Right lobe of liver (tissue), 6 donors: ENCODE measurements at regions not wholly inside any gene's neighbourhood (a gene's known extent, or its start where the extent isn't known, plus 50 kb on each side); places are given as distances from the start of the nearest gene placed in this dataset.

Experiments used
- ATAC-seq, 4 donors: fragments of 200-7000 bp; cut with Tn5 transposase; one replicate each; pipeline ENCODE4 v1.9.1; 2020; ENCODE audit warnings: mild to moderate bottlenecking in 4 of 4, moderate library complexity in 4 of 4
- DNase-seq, 3 donors: peaks; one replicate each; pipeline ENCODE4 v3.0.0-alpha.2; 2020
- H3K27ac ChIP-seq, 3 donors: fragments of 200-600 bp; one replicate each; pipeline ENCODE4 v1.8.0; 2022
- H3K27me3 ChIP-seq, 2 donors: fragments of 200-600 bp; one replicate each; pipeline ENCODE4 v1.8.0; 2022
- H3K36me3 ChIP-seq, 4 donors: fragments of 200-600 bp; sonication (generic) in 1 of 4; one replicate each; pipeline versions ENCODE4 v1.5.1 to v1.8.0; 2017 to 2022; ENCODE audit warnings: control low read depth in 1 of 4
- H3K4me1 ChIP-seq, 4 donors: fragments of 200-600 bp; sonication (generic) in 1 of 4; one replicate each; pipeline versions ENCODE4 v1.5.1 to v1.8.0; 2017 to 2022; ENCODE audit warnings: control low read depth in 1 of 4
- H3K4me3 ChIP-seq, 3 donors: fragments of 200-600 bp; one replicate each; pipeline ENCODE4 v1.8.0; 2022
- H3K9me3 ChIP-seq, 4 donors: fragments of 200-600 bp; sonication (generic) in 1 of 4; one replicate each; pipeline versions ENCODE4 v1.5.1 to v1.8.0; 2017 to 2022; ENCODE audit warnings: control low read depth in 1 of 4
- CTCF ChIP-seq, 4 donors: fragments of 200-600 bp in 3 of 4; fragments of 450-650 bp in 1 of 4; IDR thresholded peaks; one replicate each; pipeline versions ENCODE4 v1.5.1 to v1.8.0; 2016 to 2022; ENCODE audit warnings: antibody characterized with exemption in 4 of 4, mild to moderate bottlenecking in 2 of 4
- POLR2A ChIP-seq: fragments of 450-650 bp; IDR thresholded peaks from one replicate; pipeline ENCODE4 v1.6.1; 2017; ENCODE audit warnings: antibody characterized with exemption, mild to moderate bottlenecking
- WGBS: methylation state at CpG from one replicate; pipeline ENCODE4 v1.1.6; 2018; ENCODE audit warnings: low coverage, low lambda C conversion rate; ENCODE audit not compliant: insufficient coverage; ENCODE audit errors: missing lambda C conversion rate; 5-methylcytosine and 5-hydroxymethylcytosine counted together
- intact Hi-C, 2 donors: fragments of 100-400 bp; cut with DNase I; formaldehyde crosslinking; loops; one replicate each; pipeline versions ENCODE4 v1.11.2 to v1.14.1; 2022
- donor health status: DM: no; HTN: yes; CAD: no.
- donor health status: DM: no; HTN: no; CAD: no.
- donor health status: DM: no; HTN: no; CAD: no.
- donor health status: DM: no; HTN: yes; CAD: no.
- donor health status: DM: no; HTN: yes; CAD: no.

GRCh38 chr1:186566140-186566855 is 105.4 kb upstream of the PDC start:
- no peaks in the 10 kb centered on the region for H3K36me3 ChIP-seq
- intact Hi-C loops: no loop called here
- no peak overlapping the region for H3K27ac ChIP-seq
- H3K4me3 ChIP-seq: no peak overlapping the region
- H3K4me1 ChIP-seq: no peaks in the 10 kb centered on the region
- TF ChIP-seq CTCF (IDR thresholded peaks at IDR 0.05) (no peak), POLR2A (no peak)
- no peaks in the 10 kb centered on the region for H3K9me3 ChIP-seq
- ATAC-seq: no peak
- no peaks in the 10 kb centered on the region for H3K27me3 ChIP-seq
- 21% methylated on average over 3 of the region's 3 CpGs for WGBS
- no peak for DNase-seq

GRCh38 chr1:186564582-186564981 is 103.7 kb upstream of the PDC start:
- Histone ChIP-seq H3K36me3 (no peaks in the 10 kb centered on the region), H3K27ac (no peak overlapping the region), H3K27me3 (no peaks in the 10 kb centered on the region), H3K4me3 (no peak overlapping the region), H3K9me3 (no peaks in the 10 kb centered on the region), H3K4me1 (no peaks in the 10 kb centered on the region)
- TF ChIP-seq CTCF (IDR thresholded peaks at IDR 0.05) (no peak), POLR2A (no peak)
- ATAC-seq (no peak), DNase-seq (no peak)
- WGBS: 60% methylated on average over 1 of the region's 1 CpG
- intact Hi-C loops: no loop called here

- Histone ChIP-seq H3K27me3 (no peaks in the 10 kb centered on the region), H3K27ac (no peak overlapping the region), H3K4me3 (no peak overlapping the region), H3K9me3 (no peaks in the 10 kb centered on the region), H3K4me1 (no peaks in the 10 kb centered on the region), H3K36me3 (no peaks in the 10 kb centered on the region)
- WGBS: 68% methylated on average over 6 of the region's 6 CpGs
- no peak for TF ChIP-seq POLR2A
- TF ChIP-seq CTCF (IDR thresholded peaks at IDR 0.05): no peak
- intact Hi-C loops: no loop called here
- DNase-seq (no peak), ATAC-seq (no peak)
These were observed 98.7 kb upstream of the PDC start for GRCh38 chr1:186559601-186560116.

- no peak overlapping the region for H3K27ac ChIP-seq
- H3K4me1 ChIP-seq: no peaks in the 10 kb centered on the region
- TF ChIP-seq CTCF (IDR thresholded peaks at IDR 0.05) (no peak), POLR2A (no peak)
- no peaks in the 10 kb centered on the region for H3K9me3 ChIP-seq
- WGBS: 63% methylated on average over 2 of the region's 2 CpGs
- no peaks in the 10 kb centered on the region for H3K27me3 ChIP-seq
- no peak overlapping the region for H3K4me3 ChIP-seq
- intact Hi-C loops: no loop called here
- no peak for DNase-seq
- no peak for ATAC-seq
- H3K36me3 ChIP-seq: no peaks in the 10 kb centered on the region
These were observed 96.3 kb upstream of the PDC start for GRCh38 chr1:186557147-186557777.
